NCI-H2227 (cell line): ENCODE measurements at regions not wholly inside any gene's neighbourhood (a gene's known extent, or its start where the extent isn't known, plus 50 kb on each side); places are given as distances from the start of the nearest gene placed in this dataset.

Experiments
- DNase-seq: peaks from one replicate; lab custom pipeline; 2025; ENCODE audit not compliant: unreplicated experiment; lab: John Stamatoyannopoulos, UW

- no peak for DNase-seq
Observed at GRCh38 chr4:32337403-32337802, 1617.2 kb downstream of the PCDH7 start.

- DNase-seq: no peak
Observed at GRCh38 chr4:32340591-32340990, 1620.4 kb downstream of the PCDH7 start.

- no peak for DNase-seq
Observed at GRCh38 chr4:32341342-32341741, 1621.2 kb downstream of the PCDH7 start.

GRCh38 chr4:32342054-32342453 lies 1621.9 kb downstream of the PCDH7 start:
- DNase-seq: no peak

GRCh38 chr4:32349026-32349425 lies 1628.9 kb downstream of the PCDH7 start:
- DNase-seq: no peak

- no peak for DNase-seq
Observed at GRCh38 chr4:32374206-32374605, 1654.0 kb downstream of the PCDH7 start.

GRCh38 chr4:32393806-32394205 lies 1673.6 kb downstream of the PCDH7 start:
- DNase-seq: no peak

GRCh38 chr4:32394255-32394654 lies 1674.1 kb downstream of the PCDH7 start:
- DNase-seq: no peak

- DNase-seq: no peak
Observed at GRCh38 chr4:32396507-32397070, 1676.4 kb downstream of the PCDH7 start.

GRCh38 chr4:32400870-32401269 lies 1680.7 kb downstream of the PCDH7 start:
- no peak for DNase-seq

GRCh38 chr4:32417113-32417704 lies 1697.0 kb downstream of the PCDH7 start:
- no peak for DNase-seq

- no peak for DNase-seq
Observed at GRCh38 chr4:32423267-32423666, 1703.1 kb downstream of the PCDH7 start.

- DNase-seq: no peak
Observed at GRCh38 chr4:32425243-32425642, 1705.1 kb downstream of the PCDH7 start.

- DNase-seq: no peak
Observed at GRCh38 chr4:32427566-32427965, 1707.4 kb downstream of the PCDH7 start.

- DNase-seq: no peak
Observed at GRCh38 chr4:32429151-32429550, 1709.0 kb downstream of the PCDH7 start.

GRCh38 chr4:32435308-32435707 lies 1715.1 kb downstream of the PCDH7 start:
- DNase-seq: no peak

- DNase-seq: no peak
Observed at GRCh38 chr4:32436816-32437215, 1716.6 kb downstream of the PCDH7 start.

- DNase-seq: no peak
Observed at GRCh38 chr4:32440391-32440790, 1720.2 kb downstream of the PCDH7 start.

- DNase-seq: no peak
Observed at GRCh38 chr4:32454482-32454881, 1734.3 kb downstream of the PCDH7 start.

- no peak for DNase-seq
Observed at GRCh38 chr4:32455231-32455630, 1735.1 kb downstream of the PCDH7 start.

GRCh38 chr4:32460972-32461371 lies 1740.8 kb downstream of the PCDH7 start:
- DNase-seq: no peak

GRCh38 chr4:32462944-32463343 lies 1742.8 kb downstream of the PCDH7 start:
- DNase-seq: no peak

- DNase-seq: no peak
Observed at GRCh38 chr4:32470087-32470585, 1750.0 kb downstream of the PCDH7 start.
